Endothelial cell of umbilical vein (primary cell): ENCODE measurements at regions not wholly inside any gene's neighbourhood (a gene's known extent, or its start where the extent isn't known, plus 50 kb on each side); places are given as distances from the start of the nearest gene placed in this dataset.
"Not testable (repeated sequence)": the region's sequence is repeated elsewhere in the genome, so short reads cannot be mapped to it uniquely, and the experiment has no call there.

Experiments used
- BruUV-seq: library from RNA; stranded (reverse); fragments of 400-500 nt; replicated peaks from 2 replicates; lab custom pipeline; 2021; lab: Mats Ljungman, UMichigan
- CTCF ChIA-PET: fragments of 300-600, 350-600 bp; sonication (Branson Sonifier 250); formaldehyde crosslinking; loops from one replicate; lab custom pipeline; 2021; ENCODE audit warnings: antibody characterized with exemption, inconsistent platforms; lab: Charles Lee
- POLR2A ChIA-PET: fragments of 300-600, 350-600 bp; sonication (Branson Sonifier 250); formaldehyde crosslinking; loops from one replicate; lab custom pipeline; 2021; ENCODE audit warnings: antibody characterized with exemption, inconsistent platforms; lab: Charles Lee
- DNase-seq: peaks from one replicate; pipeline ENCODE4 v3.0.0-alpha.2; 2011; ENCODE audit warnings: low read depth, low spot score
- FAIRE-seq: peaks from 2 replicates; lab custom pipeline; 2011; peaks lifted over from hg19 to GRCh38; lab: Jason Lieb, UNC
- H2AFZ ChIP-seq: 2 replicates; pipeline ENCODE4 v1.6.0; 2012; ENCODE audit warnings: low read depth, low read length, control low read depth, inconsistent platforms
- H3K27ac ChIP-seq: 2 replicates; pipeline ENCODE4 v1.5.1; 2011; ENCODE audit warnings: low read depth, mild to moderate bottlenecking, control low read depth, low read length, moderate library complexity; ENCODE audit not compliant: insufficient read depth
- H3K27me3 ChIP-seq, 2 experiments: 2 replicates each; pipeline versions ENCODE4 v1.6.0 to v1.6.1; 2011; ENCODE audit warnings: low read length in 2 of 2, mixed read lengths in 1 of 2; ENCODE audit not compliant: control insufficient read depth in 2 of 2, insufficient read depth in 2 of 2
- H3K36me3 ChIP-seq, 2 experiments: 2 replicates in 1 of 2; 3 replicates in 1 of 2; pipeline ENCODE4 v1.5.1; 2011; ENCODE audit warnings: low read length in 2 of 2, mild to moderate bottlenecking in 1 of 2, moderate library complexity in 1 of 2; ENCODE audit not compliant: control insufficient read depth in 2 of 2, insufficient read depth in 2 of 2; ENCODE audit errors: extremely low read depth in 1 of 2
- H3K4me1 ChIP-seq: 3 replicates; pipeline ENCODE4 v1.5.1; 2011; ENCODE audit warnings: mild to moderate bottlenecking, low read length; ENCODE audit not compliant: control insufficient read depth, insufficient read depth; ENCODE audit errors: extremely low read depth
- H3K4me2 ChIP-seq: 2 replicates; pipeline ENCODE4 v1.6.1; 2011; ENCODE audit warnings: low read length, control low read depth, mixed read lengths; ENCODE audit not compliant: insufficient read depth
- H3K4me3 ChIP-seq, 3 experiments: fragments of 200-600 bp in 1 of 3; sonication (generic), shearing (Covaris generic) in 1 of 3; replicated peaks in 1 of 3; 2 replicates each; pipeline ENCODE4 v1.5.1; 2011 to 2016; ENCODE audit warnings: control low read depth in 3 of 3, low read length in 3 of 3, mild to moderate bottlenecking in 2 of 3, inconsistent platforms in 1 of 3, low read depth in 1 of 3, moderate library complexity in 1 of 3; ENCODE audit not compliant: insufficient read depth in 1 of 3
- H3K79me2 ChIP-seq: 2 replicates; pipeline ENCODE4 v1.6.0; 2012; ENCODE audit warnings: low read length, inconsistent platforms; ENCODE audit not compliant: control insufficient read depth, insufficient read depth
- H3K9ac ChIP-seq: replicated peaks from 2 replicates; pipeline ENCODE3; 2011; ENCODE audit warnings: low read length, control low read depth; ENCODE audit not compliant: insufficient read depth; ENCODE audit errors: extremely low read depth
- H3K9me1 ChIP-seq: replicated peaks from 3 replicates; pipeline ENCODE4 v1.6.0; 2011; ENCODE audit warnings: mild to moderate bottlenecking, low read length; ENCODE audit not compliant: control insufficient read depth, insufficient read depth; ENCODE audit errors: extremely low read depth
- H3K9me3 ChIP-seq: replicated peaks from 2 replicates; pipeline ENCODE4 v1.5.1; 2012; ENCODE audit warnings: low read length, inconsistent platforms; ENCODE audit not compliant: control insufficient read depth, insufficient read depth
- H4K20me1 ChIP-seq: replicated peaks from 2 replicates; pipeline ENCODE3; 2011; ENCODE audit warnings: mild to moderate bottlenecking, low read length; ENCODE audit not compliant: control insufficient read depth, insufficient read depth; ENCODE audit errors: extremely low read depth
- EZH2 ChIP-seq: IDR thresholded peaks from 2 replicates; pipeline ENCODE4 v1.6.1; 2012; ENCODE audit warnings: borderline replicate concordance, low read depth, mild to moderate bottlenecking, moderate library complexity, low read length, inconsistent platforms; ENCODE audit not compliant: severe bottlenecking
- FOS ChIP-seq: IDR thresholded peaks from 2 replicates; pipeline ENCODE4 v1.6.1; 2011; ENCODE audit warnings: mild to moderate bottlenecking, low read length, moderate library complexity, borderline replicate concordance; ENCODE audit not compliant: insufficient read depth
- GATA2 ChIP-seq: IDR thresholded peaks from 2 replicates; pipeline ENCODE4 v1.7.0; 2011; ENCODE audit warnings: low read depth, mild to moderate bottlenecking, moderate library complexity, mixed read lengths, low read length; ENCODE audit not compliant: insufficient read length, insufficient read depth
- JUN ChIP-seq: IDR thresholded peaks from 2 replicates; pipeline ENCODE4 v1.6.1; 2011; ENCODE audit warnings: borderline replicate concordance, low read depth; ENCODE audit not compliant: insufficient read length, insufficient read depth
- MYC ChIP-seq: IDR thresholded peaks from one replicate; pipeline ENCODE4 v1.6.1; 2011; ENCODE audit warnings: mild to moderate bottlenecking, low read depth, low read length
- POLR2A ChIP-seq: IDR thresholded peaks from 2 replicates; pipeline ENCODE4 v1.6.1; 2012; ENCODE audit warnings: low read depth, mild to moderate bottlenecking, control low read depth, low read length
- POLR2AphosphoS5 ChIP-seq: IDR thresholded peaks from 2 replicates; pipeline ENCODE4 v1.6.1; 2012; ENCODE audit warnings: low read depth, mild to moderate bottlenecking, control low read depth, low read length, moderate library complexity; ENCODE audit not compliant: insufficient read depth
- dilution Hi-C: fragments of 300-500 bp; cut with MboI; formaldehyde crosslinking; loops from one replicate; pipeline ENCODE4 v1.15.0; 2019; ENCODE audit warnings: low sequenced_read_pairs; ENCODE audit not compliant: extremely low pct_ligation_motif_present
- intact Hi-C: fragments of 100-400 bp; cut with micrococcal nuclease; formaldehyde crosslinking; loops from one replicate; pipeline ENCODE4 v1.10.0; 2022
- TF ChIP-seq, protein P1 (sequence below), 2 donors: IDR thresholded peaks; 1 replicate in 1 of 2; 2 replicates in 1 of 2; pipeline ENCODE4 v1.5.1; 2011; ENCODE audit warnings: low read length in 2 of 2, mild to moderate bottlenecking in 2 of 2, moderate library complexity in 2 of 2, control low read depth in 1 of 2, inconsistent platforms in 1 of 2, low read depth in 1 of 2; ENCODE audit not compliant: insufficient read depth in 1 of 2; ENCODE audit errors: extremely low read depth in 1 of 2
- TF ChIP-seq, protein P2 (sequence below): IDR thresholded peaks from 2 replicates; pipeline ENCODE4 v1.6.1; 2011; ENCODE audit not compliant: insufficient read depth, insufficient read length

- H3K4me1 ChIP-seq, H3K36me3 ChIP-seq, H2AFZ ChIP-seq, H3K79me2 ChIP-seq, H3K4me2 ChIP-seq, H3K9me3 ChIP-seq, H4K20me1 ChIP-seq, H3K27me3 ChIP-seq, DNase-seq, CTCF ChIA-PET, H3K27ac ChIP-seq, intact Hi-C loops, FAIRE-seq, H3K9ac ChIP-seq, H3K4me3 ChIP-seq, POLR2A ChIA-PET, dilution Hi-C loops, BruUV-seq, H3K9me1 ChIP-seq: not testable (repeated sequence)
Observed at GRCh38 chr2:66242888-66243287, 192.0 kb upstream of the MEIS1 start.

GRCh38 chr2:66242099-66242789, 192.7 kb upstream of the MEIS1 start:
- no peak overlapping the region for H3K4me3 ChIP-seq
- H4K20me1 ChIP-seq = no peaks in the 10 kb centered on the region
- CTCF ChIA-PET = no interaction called here
- FAIRE-seq (no peak), DNase-seq (no peak)
- no peaks in the 10 kb centered on the region for H3K27me3 ChIP-seq
- dilution Hi-C loops (no loop called here), intact Hi-C loops (no loop called here)
- POLR2A ChIA-PET = no interaction called here
- H3K36me3 ChIP-seq = no peaks in the 10 kb centered on the region
- no peak for TF ChIP-seq JUN
- TF ChIP-seq POLR2A = no peak
- no peak for TF ChIP-seq FOS
- TF ChIP-seq GATA2 = no peak
- TF ChIP-seq POLR2AphosphoS5 = no peak
- TF ChIP-seq, protein P1, sequence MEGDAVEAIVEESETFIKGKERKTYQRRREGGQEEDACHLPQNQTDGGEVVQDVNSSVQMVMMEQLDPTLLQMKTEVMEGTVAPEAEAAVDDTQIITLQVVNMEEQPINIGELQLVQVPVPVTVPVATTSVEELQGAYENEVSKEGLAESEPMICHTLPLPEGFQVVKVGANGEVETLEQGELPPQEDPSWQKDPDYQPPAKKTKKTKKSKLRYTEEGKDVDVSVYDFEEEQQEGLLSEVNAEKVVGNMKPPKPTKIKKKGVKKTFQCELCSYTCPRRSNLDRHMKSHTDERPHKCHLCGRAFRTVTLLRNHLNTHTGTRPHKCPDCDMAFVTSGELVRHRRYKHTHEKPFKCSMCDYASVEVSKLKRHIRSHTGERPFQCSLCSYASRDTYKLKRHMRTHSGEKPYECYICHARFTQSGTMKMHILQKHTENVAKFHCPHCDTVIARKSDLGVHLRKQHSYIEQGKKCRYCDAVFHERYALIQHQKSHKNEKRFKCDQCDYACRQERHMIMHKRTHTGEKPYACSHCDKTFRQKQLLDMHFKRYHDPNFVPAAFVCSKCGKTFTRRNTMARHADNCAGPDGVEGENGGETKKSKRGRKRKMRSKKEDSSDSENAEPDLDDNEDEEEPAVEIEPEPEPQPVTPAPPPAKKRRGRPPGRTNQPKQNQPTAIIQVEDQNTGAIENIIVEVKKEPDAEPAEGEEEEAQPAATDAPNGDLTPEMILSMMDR (IDR thresholded peaks at IDR 0.05; ENCODE audit: extremely low read depth in 1 of 2, insufficient read depth in 1 of 2, low read depth in 1 of 2, low read length in 2 of 2) = no peak
- TF ChIP-seq, protein P2, sequence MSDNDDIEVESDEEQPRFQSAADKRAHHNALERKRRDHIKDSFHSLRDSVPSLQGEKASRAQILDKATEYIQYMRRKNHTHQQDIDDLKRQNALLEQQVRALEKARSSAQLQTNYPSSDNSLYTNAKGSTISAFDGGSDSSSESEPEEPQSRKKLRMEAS = no peak
- no peak for TF ChIP-seq MYC
- no peak for TF ChIP-seq EZH2
- no peaks in the 10 kb centered on the region for H3K9me3 ChIP-seq
- H3K4me2 ChIP-seq = no peak overlapping the region
- no peaks in the 10 kb centered on the region for H3K4me1 ChIP-seq
- H3K27ac ChIP-seq = no peak overlapping the region
- H3K9ac ChIP-seq = no peak overlapping the region
- H3K79me2 ChIP-seq = no peaks in the 10 kb centered on the region
- no TSS peak for BruUV-seq
- H2AFZ ChIP-seq = no peak overlapping the region
- H3K9me1 ChIP-seq = no peaks in the 10 kb centered on the region
